ENCODE measurements at regions not wholly inside any gene's neighbourhood (a gene's known extent, or its start where the extent isn't known, plus 50 kb on each side); places are given as distances from the start of the nearest gene placed in this dataset.

DNA sequence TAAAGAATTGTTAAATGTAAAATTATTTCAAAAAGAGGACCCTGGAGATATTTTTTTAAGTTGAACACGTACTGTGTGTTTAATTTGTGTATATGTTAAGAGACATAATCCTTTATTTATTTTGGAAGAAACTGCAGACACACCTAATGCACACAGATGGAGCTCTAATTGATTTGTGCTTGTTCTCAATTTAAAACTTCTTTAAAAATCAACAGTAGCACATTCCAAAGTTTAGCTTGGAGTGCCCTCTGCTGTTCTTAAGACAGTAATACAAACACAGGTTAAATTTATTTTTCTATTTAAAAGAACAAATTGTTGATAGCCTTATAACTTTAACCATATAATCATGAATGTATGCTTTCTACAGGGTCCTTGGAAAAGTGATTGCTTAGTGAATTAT lies 277.6 kb upstream of the ADAMTS16 start:
- TF ChIP-seq, protein P1, sequence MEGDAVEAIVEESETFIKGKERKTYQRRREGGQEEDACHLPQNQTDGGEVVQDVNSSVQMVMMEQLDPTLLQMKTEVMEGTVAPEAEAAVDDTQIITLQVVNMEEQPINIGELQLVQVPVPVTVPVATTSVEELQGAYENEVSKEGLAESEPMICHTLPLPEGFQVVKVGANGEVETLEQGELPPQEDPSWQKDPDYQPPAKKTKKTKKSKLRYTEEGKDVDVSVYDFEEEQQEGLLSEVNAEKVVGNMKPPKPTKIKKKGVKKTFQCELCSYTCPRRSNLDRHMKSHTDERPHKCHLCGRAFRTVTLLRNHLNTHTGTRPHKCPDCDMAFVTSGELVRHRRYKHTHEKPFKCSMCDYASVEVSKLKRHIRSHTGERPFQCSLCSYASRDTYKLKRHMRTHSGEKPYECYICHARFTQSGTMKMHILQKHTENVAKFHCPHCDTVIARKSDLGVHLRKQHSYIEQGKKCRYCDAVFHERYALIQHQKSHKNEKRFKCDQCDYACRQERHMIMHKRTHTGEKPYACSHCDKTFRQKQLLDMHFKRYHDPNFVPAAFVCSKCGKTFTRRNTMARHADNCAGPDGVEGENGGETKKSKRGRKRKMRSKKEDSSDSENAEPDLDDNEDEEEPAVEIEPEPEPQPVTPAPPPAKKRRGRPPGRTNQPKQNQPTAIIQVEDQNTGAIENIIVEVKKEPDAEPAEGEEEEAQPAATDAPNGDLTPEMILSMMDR (IDR thresholded peaks at IDR 0.05; ENCODE audit: insufficient read depth, low read depth, low read length), result peak; percentile 58
- no peak for TF ChIP-seq EZH2 (IDR thresholded peaks at IDR 0.05; ENCODE audit: insufficient read depth, low read length)
